D721Med (cell line): ENCODE measurements at regions not wholly inside any gene's neighbourhood (a gene's known extent, or its start where the extent isn't known, plus 50 kb on each side); places are given as distances from the start of the nearest gene placed in this dataset.

Experiments used
- DNase-seq: peaks from one replicate; pipeline ENCODE4 v3.0.0; 2011; ENCODE audit warnings: low spot score; ENCODE audit not compliant: insufficient read length
- FAIRE-seq: peaks from 2 replicates; lab custom pipeline; 2011; peaks lifted over from hg19 to GRCh38; lab: Jason Lieb, UNC
- TF ChIP-seq, protein P1 (sequence below): IDR thresholded peaks from 2 replicates; pipeline ENCODE4 v1.5.1; 2012; ENCODE audit warnings: mild to moderate bottlenecking, control low read depth; ENCODE audit not compliant: insufficient read depth; ENCODE audit errors: missing control alignments

GRCh38 chr12:107826276-107826675 lies 51.8 kb downstream of the ASCL4 start:
- no peak for FAIRE-seq
- TF ChIP-seq, protein P1, sequence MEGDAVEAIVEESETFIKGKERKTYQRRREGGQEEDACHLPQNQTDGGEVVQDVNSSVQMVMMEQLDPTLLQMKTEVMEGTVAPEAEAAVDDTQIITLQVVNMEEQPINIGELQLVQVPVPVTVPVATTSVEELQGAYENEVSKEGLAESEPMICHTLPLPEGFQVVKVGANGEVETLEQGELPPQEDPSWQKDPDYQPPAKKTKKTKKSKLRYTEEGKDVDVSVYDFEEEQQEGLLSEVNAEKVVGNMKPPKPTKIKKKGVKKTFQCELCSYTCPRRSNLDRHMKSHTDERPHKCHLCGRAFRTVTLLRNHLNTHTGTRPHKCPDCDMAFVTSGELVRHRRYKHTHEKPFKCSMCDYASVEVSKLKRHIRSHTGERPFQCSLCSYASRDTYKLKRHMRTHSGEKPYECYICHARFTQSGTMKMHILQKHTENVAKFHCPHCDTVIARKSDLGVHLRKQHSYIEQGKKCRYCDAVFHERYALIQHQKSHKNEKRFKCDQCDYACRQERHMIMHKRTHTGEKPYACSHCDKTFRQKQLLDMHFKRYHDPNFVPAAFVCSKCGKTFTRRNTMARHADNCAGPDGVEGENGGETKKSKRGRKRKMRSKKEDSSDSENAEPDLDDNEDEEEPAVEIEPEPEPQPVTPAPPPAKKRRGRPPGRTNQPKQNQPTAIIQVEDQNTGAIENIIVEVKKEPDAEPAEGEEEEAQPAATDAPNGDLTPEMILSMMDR = no peak
- DNase-seq = no peak

GRCh38 chr12:107829271-107829670 lies 54.8 kb downstream of the ASCL4 start:
- FAIRE-seq (no peak), DNase-seq (no peak)
- TF ChIP-seq, protein P1 = no peak

DNA sequence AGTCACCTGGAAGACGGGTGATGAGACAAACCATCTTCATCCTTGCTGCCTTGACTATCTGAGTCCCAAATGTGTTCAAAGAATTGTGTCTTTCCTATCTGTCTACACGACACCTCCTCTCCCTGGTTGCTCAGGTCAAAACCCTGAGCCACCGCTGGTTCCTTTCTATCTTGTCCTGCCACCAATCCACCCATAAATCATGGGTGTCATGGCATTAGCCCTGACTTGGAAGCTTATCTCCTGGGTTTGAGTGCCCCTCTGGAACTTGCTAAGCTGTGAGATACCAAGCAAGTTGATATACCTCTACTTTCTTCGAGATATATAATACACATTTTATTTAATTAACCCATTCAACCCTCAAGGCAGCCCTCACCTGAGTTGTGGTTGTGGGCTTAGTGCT lies 57.9 kb downstream of the ASCL4 start:
- DNase-seq (no peak), FAIRE-seq (no peak)
- TF ChIP-seq, protein P1 = no peak

GRCh38 chr12:107840186-107840585 lies 65.7 kb downstream of the ASCL4 start:
- FAIRE-seq (no peak), DNase-seq (no peak)
- TF ChIP-seq, protein P1 = no peak

DNA sequence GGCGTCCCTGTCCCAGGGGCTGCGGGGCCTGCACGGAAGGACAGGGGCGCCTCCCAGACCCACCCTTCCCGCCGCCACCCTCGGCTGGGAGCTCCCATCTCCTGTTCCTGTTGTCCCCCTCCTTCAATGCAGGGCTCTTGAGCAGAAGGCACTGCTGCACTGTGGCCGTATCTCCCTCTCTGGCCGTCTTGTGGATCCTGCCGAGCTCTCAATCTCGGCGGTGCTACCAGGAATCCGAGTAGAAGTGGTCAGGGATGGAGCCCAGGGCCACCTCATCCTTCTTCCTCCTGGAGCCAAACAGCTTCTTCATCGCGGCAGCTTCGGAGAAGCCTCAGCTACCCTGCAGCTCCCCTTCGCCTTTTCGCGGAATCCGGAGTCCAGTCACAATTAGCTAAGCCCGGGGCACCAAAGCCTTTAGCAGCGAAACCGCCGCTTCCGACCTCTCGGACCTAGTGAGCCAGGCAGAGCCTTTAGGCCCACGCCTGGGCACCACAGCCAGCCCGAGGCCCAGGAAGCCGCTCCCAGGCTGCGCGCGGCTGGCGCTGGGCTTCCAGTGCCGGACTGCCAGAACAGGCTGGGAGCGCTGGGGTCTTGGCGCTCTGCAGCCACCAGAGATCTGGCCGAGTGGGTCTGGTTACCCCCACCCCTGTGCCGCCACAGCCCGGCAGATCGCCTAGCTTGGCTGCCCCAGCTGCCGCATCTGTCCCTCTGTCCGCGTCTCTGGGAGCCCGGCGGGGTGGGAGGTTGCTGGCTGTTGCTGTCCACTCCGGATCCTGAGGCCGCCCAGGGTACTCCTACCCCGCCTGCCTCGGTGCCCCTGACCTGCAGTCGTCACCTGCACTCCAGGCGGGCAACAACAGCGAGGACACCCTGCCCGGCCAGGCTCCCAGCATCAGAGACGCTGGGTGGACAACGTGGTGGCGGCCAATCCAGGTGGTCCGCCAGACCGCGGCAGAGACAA lies 69.1 kb downstream of the ASCL4 start:
- TF ChIP-seq, protein P1 = no peak
- DNase-seq (no peak), FAIRE-seq (no peak)

GRCh38 chr12:107844312-107844921 lies 69.9 kb downstream of the ASCL4 start:
- FAIRE-seq (no peak), DNase-seq (no peak)
- TF ChIP-seq, protein P1 = no peak
